NT2/D1 (cell line): ENCODE measurements at regions not wholly inside any gene's neighbourhood (a gene's known extent, or its start where the extent isn't known, plus 50 kb on each side); places are given as distances from the start of the nearest gene placed in this dataset.

Experiments used
- DNase-seq: peaks from one replicate; pipeline ENCODE4 v3.0.0-alpha.2; 2011; ENCODE audit warnings: low read depth, low spot score
- H3K27me3 ChIP-seq: 2 replicates; pipeline ENCODE4 v1.6.0; 2011; ENCODE audit warnings: mild to moderate bottlenecking; ENCODE audit not compliant: insufficient read length, insufficient read depth
- H3K36me3 ChIP-seq: 2 replicates; pipeline ENCODE4 v1.6.1; 2011; ENCODE audit warnings: mild to moderate bottlenecking, low read length, mixed read lengths; ENCODE audit not compliant: insufficient read depth, insufficient read length
- H3K4me1 ChIP-seq: 2 replicates; pipeline ENCODE4 v1.5.1; 2011; ENCODE audit not compliant: insufficient read depth, insufficient read length
- H3K4me3 ChIP-seq: 2 replicates; pipeline ENCODE4 v1.5.1; 2011; ENCODE audit warnings: low read depth; ENCODE audit not compliant: insufficient read length
- H3K9ac ChIP-seq: 2 replicates; pipeline ENCODE4 v1.6.0; 2011; ENCODE audit warnings: low read depth; ENCODE audit not compliant: insufficient read length
- H3K9me3 ChIP-seq: 2 replicates; pipeline ENCODE4 v1.5.1; 2011; ENCODE audit warnings: mild to moderate bottlenecking, low read length; ENCODE audit not compliant: insufficient read depth
- SUZ12 ChIP-seq: IDR thresholded peaks from 2 replicates; pipeline ENCODE4 v1.6.1; 2011; ENCODE audit not compliant: insufficient read length, insufficient read depth; ENCODE audit errors: extremely low read depth
- YY1 ChIP-seq: IDR thresholded peaks from 2 replicates; pipeline ENCODE4 v1.6.1; 2011; ENCODE audit not compliant: insufficient read length, insufficient read depth
- ZNF274 ChIP-seq: IDR thresholded peaks from 2 replicates; pipeline ENCODE4 v1.6.1; 2011; ENCODE audit warnings: mild to moderate bottlenecking, low read depth, low read length

DNA sequence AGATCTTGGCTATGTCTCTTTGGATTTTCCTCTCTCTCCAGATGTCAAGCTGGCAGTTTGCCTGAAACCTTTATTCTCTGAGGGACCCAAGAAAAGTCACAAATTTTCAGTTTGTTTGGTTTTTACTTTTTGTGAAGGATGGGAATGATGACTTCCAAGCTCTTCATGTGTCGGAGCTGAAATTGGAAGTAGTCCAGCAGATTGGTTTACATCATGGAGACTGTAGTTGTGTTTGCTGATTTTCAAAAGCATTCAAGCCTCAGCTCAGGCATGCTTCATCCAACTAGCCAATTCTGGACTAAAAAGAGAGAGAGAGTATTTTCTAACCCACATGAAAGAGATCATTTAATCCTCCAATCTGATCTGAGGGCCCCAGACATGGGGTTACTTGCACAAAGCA is 326.2 kb upstream of the AUTS2 start:
- no peak for TF ChIP-seq ZNF274
- TF ChIP-seq YY1: no peak
- TF ChIP-seq SUZ12: no peak
- Histone ChIP-seq H3K4me3 (no peak overlapping the region), H3K9me3 (peaks cover 5% of the 10 kb centered on the region; the same call in 1 of the 2 replicates), H3K9ac (no peak overlapping the region), H3K4me1 (no peaks in the 10 kb centered on the region), H3K36me3 (no peaks in the 10 kb centered on the region), H3K27me3 (peaks cover 8% of the 10 kb centered on the region)
- no peak for DNase-seq

- no peak for TF ChIP-seq SUZ12
- no peak for TF ChIP-seq YY1
- no peak for TF ChIP-seq ZNF274
- H3K27me3 ChIP-seq: peaks cover 8% of the 10 kb centered on the region
- H3K9me3 ChIP-seq: peaks cover 6% of the 10 kb centered on the region; the same call in 1 of the 2 replicates
- DNase-seq: no peak
- H3K4me1 ChIP-seq: no peaks in the 10 kb centered on the region
- H3K36me3 ChIP-seq: no peaks in the 10 kb centered on the region
- no peak overlapping the region for H3K9ac ChIP-seq
- H3K4me3 ChIP-seq: no peak overlapping the region
Measured at GRCh38 chr7:69276011-69276729, 322.1 kb upstream of the AUTS2 start.

- H3K36me3 ChIP-seq: no peaks in the 10 kb centered on the region
- H3K4me3 ChIP-seq: no peak overlapping the region
- no peaks in the 10 kb centered on the region for H3K4me1 ChIP-seq
- no peak overlapping the region for H3K9ac ChIP-seq
- TF ChIP-seq SUZ12 (no peak), YY1 (no peak), ZNF274 (no peak)
- H3K9me3 ChIP-seq: peaks cover 13% of the 10 kb centered on the region; the same call in 1 of the 2 replicates
- H3K27me3 ChIP-seq: peaks cover 8% of the 10 kb centered on the region
- no peak for DNase-seq
Measured at GRCh38 chr7:69277366-69277765, 320.9 kb upstream of the AUTS2 start.

- Histone ChIP-seq H3K9me3 (peaks cover 8% of the 10 kb centered on the region; the same call in 1 of the 2 replicates), H3K4me1 (no peaks in the 10 kb centered on the region), H3K27me3 (no peaks in the 10 kb centered on the region), H3K9ac (no peak overlapping the region), H3K36me3 (no peaks in the 10 kb centered on the region), H3K4me3 (no peak overlapping the region)
- no peak for DNase-seq
- TF ChIP-seq ZNF274 (no peak), SUZ12 (no peak), YY1 (no peak)
Measured at GRCh38 chr7:69282946-69283345, 315.3 kb upstream of the AUTS2 start.

DNA sequence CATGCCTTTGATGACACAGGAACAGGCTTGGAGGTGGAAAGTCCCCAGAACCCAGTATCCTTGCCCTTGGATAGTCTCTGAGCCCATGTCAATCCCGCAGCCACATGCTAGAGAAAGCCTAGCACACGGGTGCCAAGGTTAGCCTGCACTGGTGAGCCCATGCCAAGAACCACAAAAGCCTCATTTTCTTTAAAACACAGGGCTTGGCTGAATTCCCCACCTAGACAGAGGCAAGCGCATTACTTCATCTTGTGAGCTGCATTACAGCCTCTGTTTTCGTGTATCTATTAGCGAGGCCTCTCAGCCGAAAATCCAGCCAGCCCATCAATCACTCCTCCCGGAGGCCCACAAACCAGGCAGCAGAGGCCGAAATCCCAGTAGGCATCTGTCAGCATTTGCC is 314.9 kb upstream of the AUTS2 start:
- Histone ChIP-seq H3K4me1 (no peaks in the 10 kb centered on the region), H3K27me3 (no peaks in the 10 kb centered on the region), H3K36me3 (no peaks in the 10 kb centered on the region), H3K9me3 (peaks cover 8% of the 10 kb centered on the region; the same call in 1 of the 2 replicates), H3K4me3 (no peak overlapping the region), H3K9ac (no peak overlapping the region)
- DNase-seq: no peak
- no peak for TF ChIP-seq YY1
- no peak for TF ChIP-seq SUZ12
- no peak for TF ChIP-seq ZNF274

GRCh38 chr7:69285854-69286253 is 312.4 kb upstream of the AUTS2 start:
- DNase-seq: no peak
- no peaks in the 10 kb centered on the region for H3K27me3 ChIP-seq
- no peaks in the 10 kb centered on the region for H3K4me1 ChIP-seq
- H3K9me3 ChIP-seq: peaks cover 8% of the 10 kb centered on the region; the same call in 1 of the 2 replicates
- no peak overlapping the region for H3K4me3 ChIP-seq
- TF ChIP-seq ZNF274: no peak
- no peak for TF ChIP-seq YY1
- TF ChIP-seq SUZ12: no peak
- H3K9ac ChIP-seq: no peak overlapping the region
- no peaks in the 10 kb centered on the region for H3K36me3 ChIP-seq

GRCh38 chr7:69295977-69296376 is 302.3 kb upstream of the AUTS2 start:
- Histone ChIP-seq H3K9me3 (no peaks in the 10 kb centered on the region), H3K9ac (no peak overlapping the region), H3K4me3 (no peak overlapping the region), H3K27me3 (peaks cover 3% of the 10 kb centered on the region), H3K4me1 (no peaks in the 10 kb centered on the region), H3K36me3 (no peaks in the 10 kb centered on the region)
- no peak for DNase-seq
- TF ChIP-seq ZNF274 (no peak), SUZ12 (no peak), YY1 (no peak)
